ENCODE measurements at regions not wholly inside any gene's neighbourhood (a gene's known extent, or its start where the extent isn't known, plus 50 kb on each side); places are given as distances from the start of the nearest gene placed in this dataset.
A peak's percentile ranks its signal among the peaks of the same experiment; 100 is the strongest.

- DNase-seq = no peak
Observed at GRCh38 chr15:26374806-26375205, 398.1 kb downstream of the GABRB3 start.

DNA sequence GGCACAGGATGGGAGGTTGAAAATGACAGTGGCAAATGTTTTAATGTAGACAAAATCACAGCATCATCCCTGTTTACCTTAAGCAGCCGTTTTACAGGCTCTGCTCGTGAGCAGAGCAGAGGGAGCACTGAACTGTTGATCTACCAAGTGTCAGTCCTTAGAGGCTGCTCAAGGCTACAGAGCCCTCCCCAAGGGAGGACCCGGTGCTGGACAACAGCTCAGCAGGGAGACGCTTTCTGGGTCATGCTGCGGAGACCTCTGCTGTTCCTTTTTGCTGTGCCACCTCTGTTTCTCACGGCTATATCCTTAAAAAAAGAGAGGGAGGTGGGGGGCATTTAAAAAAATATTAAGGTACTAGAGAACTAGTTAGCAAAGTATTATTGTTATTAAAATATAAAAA lies 400.2 kb downstream of the GABRB3 start:
- DNase-seq = no peak

- no peak for DNase-seq
Observed at GRCh38 chr15:26365077-26365476, 407.8 kb downstream of the GABRB3 start.

DNA sequence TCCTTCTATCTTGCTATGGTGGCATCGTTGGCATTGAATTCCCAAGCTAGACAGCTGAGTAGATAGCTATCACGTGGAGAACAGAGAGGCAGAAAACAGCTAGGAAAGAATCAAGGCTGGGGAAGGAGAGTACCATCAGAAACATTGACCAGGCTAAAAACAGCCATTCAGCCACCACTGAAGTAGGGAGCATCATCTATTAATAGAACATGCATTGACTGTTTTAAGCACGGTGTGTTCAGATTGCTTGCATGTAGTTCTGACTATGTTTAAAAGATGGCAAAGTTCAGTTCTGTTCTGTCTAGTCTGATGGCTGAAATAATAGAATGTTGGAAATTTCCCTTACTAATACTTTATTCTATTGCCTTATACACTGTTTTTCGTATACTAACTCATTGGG lies 413.0 kb downstream of the GABRB3 start:
- DNase-seq = no peak

DNA sequence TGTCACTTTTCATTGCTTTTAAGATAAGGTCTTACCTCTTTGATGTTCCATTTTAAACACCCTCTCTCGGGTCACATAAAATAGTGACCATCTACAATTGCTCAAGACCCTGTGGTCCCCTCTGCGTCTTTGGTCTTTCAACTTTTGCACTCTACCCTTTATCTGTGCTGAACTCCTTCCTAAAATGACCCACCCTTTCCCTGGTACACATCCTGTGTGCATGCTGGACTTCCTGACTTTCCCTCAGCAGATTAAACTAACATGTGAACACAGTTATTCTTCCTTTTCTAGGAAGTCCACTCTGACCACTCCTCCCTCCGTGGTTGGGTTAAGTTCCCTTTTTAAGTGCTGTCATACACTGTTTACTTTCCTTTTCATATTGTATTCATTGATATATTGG lies 414.2 kb downstream of the GABRB3 start:
- no peak for DNase-seq

GRCh38 chr15:26357653-26358052 lies 415.2 kb downstream of the GABRB3 start:
- DNase-seq = no peak

DNA sequence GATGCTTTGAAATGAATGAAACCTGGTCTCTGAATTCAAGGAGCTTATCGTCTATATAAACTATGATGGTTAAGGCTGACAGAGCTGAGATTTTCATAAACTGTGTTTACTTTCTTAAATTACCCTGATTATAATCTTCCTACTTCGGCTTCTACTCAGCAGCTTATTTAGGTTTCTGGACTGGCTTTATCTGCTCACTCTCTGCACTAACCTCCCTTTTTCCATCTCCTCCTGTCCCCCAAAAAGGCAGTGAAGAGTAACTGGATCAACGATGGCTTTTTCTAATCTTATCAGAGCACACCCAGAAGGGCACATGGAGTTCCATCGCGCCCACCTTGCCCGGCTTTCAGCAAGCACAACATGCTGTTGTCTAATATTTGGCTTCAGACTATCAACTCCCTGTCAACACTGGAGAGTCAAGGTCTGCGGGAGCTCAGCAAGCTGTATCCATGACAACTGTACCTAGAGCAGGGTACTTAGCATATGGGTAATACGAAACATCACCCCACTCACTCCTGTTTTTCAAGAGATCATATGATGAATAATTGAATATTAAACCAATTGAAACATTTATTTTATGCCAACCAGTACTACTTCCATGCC lies 417.3 kb downstream of the GABRB3 start:
- DNase-seq = peak in 2 of 3 experiments; percentile 13 to 71

GRCh38 chr15:26352909-26353308 lies 420.0 kb downstream of the GABRB3 start:
- DNase-seq = peak in 1 of 3 experiments; percentile 30

DNA sequence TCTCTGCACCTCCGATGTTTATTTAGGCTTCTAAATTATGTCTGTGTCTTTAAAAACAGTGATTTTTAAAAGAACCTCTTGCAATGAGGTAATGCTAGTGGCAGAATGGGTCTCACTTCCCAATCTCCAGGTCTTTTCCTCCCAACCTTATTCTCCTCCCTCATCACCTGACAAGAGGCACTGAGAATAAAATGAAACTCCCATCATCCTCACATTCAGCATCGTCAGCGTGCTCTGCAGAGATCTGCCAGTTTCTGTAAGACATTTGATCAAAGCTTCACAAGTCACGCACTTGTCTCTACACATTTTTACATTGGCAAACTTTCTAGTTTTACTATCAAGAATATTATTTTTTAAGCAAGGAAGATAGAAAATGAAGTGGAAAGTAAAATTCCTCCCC lies 420.5 kb downstream of the GABRB3 start:
- no peak for DNase-seq

DNA sequence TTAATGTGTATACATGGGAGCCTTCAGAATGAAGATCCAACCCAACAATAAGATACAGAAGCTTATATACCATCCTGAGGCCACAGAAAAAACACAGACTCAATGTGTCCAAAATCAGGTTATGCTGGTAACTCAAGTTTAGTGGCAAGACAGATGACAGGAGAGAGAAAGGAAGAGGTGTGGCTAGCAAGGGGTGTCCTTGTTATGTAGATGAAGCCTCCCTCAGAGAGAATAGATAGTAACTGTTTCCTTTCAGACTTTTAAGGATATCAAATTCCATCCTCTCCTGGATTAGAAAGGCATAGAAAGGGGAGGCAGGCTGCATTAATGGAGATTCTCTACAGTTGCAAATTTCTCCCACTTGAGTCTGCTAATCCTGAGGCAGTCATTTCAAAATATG lies 447.4 kb downstream of the GABRB3 start:
- DNase-seq = no peak

GRCh38 chr15:26323566-26323965 lies 449.3 kb downstream of the GABRB3 start:
- no peak for DNase-seq

DNA sequence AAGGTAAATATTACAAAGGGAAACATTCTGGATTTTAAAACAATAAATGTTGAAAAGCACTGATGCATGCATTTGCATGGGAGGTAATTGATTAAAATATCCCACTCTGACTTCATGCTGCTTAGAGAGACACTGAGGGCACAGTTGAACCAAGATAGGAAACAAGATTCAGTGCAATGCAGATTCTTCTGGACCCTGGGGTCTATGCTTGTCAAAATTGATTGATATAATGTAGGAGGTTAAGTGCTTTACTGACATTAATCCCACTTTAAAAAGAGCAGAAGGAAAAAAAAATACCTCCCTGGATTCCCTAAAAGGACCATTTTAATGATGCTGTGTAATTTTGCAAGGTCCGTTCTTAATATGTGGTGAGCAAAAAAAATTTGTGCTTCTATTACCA lies 454.2 kb downstream of the GABRB3 start:
- DNase-seq = no peak

DNA sequence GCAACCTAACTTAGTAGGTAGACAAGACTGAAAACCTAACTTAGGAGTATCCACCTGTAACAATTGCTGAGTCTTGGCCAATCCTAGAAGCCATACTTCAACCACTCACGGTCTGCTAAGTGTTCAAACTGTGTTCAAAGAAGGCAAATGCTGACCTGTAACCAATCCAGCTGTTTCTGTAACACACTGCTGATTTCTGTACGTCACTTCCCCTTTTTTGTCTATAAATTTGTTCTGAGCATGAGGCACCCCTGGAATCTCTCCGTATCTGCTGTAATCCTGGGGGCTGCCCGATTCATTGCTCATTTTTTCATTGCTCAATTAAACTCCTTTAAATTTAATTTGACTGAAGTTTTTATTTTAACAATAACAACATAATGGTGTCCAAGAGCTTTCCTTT lies 451.4 kb upstream of the ATP10A start:
- no peak for DNase-seq

GRCh38 chr15:26311710-26312236 lies 448.6 kb upstream of the ATP10A start:
- no peak for DNase-seq

GRCh38 chr15:26298659-26299170 lies 435.6 kb upstream of the ATP10A start:
- DNase-seq = no peak

GRCh38 chr15:26298010-26298658 lies 435.0 kb upstream of the ATP10A start:
- no peak for DNase-seq

DNA sequence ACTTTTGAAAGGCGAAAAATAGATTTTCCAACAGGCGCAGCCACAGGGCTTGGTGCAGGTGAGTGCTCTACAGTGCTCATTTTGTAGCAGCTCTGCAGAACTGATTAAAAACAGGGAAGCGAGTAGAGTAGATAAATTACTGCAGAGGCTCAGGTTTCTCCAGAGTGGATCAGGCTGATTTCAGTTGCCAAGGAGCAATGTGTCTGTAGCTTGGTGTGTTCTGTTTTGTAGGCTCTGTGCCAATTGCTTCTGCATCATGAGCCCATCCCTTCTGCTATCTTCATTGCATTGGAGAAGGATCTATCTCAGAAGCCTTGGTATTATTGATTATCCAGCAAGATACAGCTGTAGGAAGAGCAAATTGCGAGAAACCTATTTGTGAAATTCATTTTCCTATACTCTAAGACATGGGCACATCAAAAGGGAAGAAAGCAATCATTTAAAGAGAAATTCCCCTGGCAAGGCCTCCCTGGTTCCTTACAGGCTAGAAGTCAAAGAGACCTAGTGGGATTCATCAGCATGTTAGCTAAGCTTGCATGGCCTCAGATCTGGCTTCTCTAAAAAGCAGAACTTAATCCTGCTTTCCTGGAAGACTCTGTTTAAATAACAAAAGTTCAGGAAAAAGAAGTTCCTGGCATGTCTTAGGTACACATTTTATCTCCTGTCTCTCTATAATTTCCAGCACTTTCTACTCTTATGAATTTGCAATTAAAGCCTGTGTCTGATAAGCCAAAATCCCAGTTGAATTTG lies 432.4 kb upstream of the ATP10A start:
- peak in 1 of 3 experiments; percentile 35 for DNase-seq

GRCh38 chr15:26294059-26294689 lies 431.0 kb upstream of the ATP10A start:
- DNase-seq = peak in 1 of 3 experiments; percentile 5

GRCh38 chr15:26287381-26287780 lies 424.3 kb upstream of the ATP10A start:
- no peak for DNase-seq

GRCh38 chr15:26280281-26280680 lies 417.2 kb upstream of the ATP10A start:
- no peak for DNase-seq

DNA sequence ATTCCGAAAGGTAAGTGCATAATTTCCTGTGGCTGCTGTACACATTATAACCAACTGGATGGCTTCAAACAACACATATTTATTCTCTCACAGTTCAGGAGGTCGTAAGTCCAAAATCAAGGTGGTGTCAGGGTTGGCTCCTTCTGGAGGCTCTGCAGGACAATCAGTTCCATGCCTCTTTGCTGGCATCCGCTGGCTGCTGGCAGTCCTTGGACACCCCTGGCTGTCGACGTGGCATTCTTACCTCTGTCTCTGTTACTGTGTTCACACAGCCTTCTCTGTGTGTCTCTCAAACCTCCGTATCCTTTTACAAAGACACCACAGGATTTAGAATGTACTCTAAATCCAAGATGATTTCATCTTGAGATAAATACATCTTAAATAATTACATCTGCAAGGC lies 398.8 kb upstream of the ATP10A start:
- no peak for DNase-seq

DNA sequence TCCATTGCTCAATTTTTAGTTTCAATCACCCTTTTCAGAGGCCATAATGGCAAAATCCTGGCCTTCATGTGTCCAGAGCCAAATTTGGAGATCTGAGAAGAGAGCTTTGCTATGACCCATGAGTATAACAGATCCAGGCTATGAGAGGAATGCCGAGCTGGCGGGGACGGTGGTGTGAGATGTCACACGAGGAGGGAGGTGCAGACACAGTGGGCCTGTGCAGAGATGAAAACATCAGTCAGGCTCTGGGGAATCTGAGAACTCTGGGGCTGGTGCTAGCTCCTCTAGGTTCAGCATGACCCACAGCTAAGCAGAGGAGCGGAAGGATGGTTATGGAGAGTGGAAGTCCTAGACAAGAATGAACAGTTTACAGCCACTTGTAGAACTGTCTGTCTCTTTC lies 398.3 kb upstream of the ATP10A start:
- no peak for DNase-seq

- DNase-seq = peak; percentile 3 to 56 (median 22)
Observed at GRCh38 chr15:26260517-26261133, 397.5 kb upstream of the ATP10A start.

Data from NCI-H1417 (cell line).